Endothelial cell of umbilical vein (primary cell): ENCODE measurements at regions not wholly inside any gene's neighbourhood (a gene's known extent, or its start where the extent isn't known, plus 50 kb on each side); places are given as distances from the start of the nearest gene placed in this dataset.

Experiments used
- BruUV-seq: library from RNA; stranded (reverse); fragments of 400-500 nt; replicated peaks from 2 replicates; lab custom pipeline; 2021; lab: Mats Ljungman, UMichigan
- CTCF ChIA-PET: fragments of 300-600, 350-600 bp; sonication (Branson Sonifier 250); formaldehyde crosslinking; loops from one replicate; lab custom pipeline; 2021; ENCODE audit warnings: antibody characterized with exemption, inconsistent platforms; lab: Charles Lee
- POLR2A ChIA-PET: fragments of 300-600, 350-600 bp; sonication (Branson Sonifier 250); formaldehyde crosslinking; loops from one replicate; lab custom pipeline; 2021; ENCODE audit warnings: antibody characterized with exemption, inconsistent platforms; lab: Charles Lee
- DNase-seq: peaks from one replicate; pipeline ENCODE4 v3.0.0-alpha.2; 2011; ENCODE audit warnings: low read depth, low spot score
- FAIRE-seq: peaks from 2 replicates; lab custom pipeline; 2011; peaks lifted over from hg19 to GRCh38; lab: Jason Lieb, UNC
- H2AFZ ChIP-seq: 2 replicates; pipeline ENCODE4 v1.6.0; 2012; ENCODE audit warnings: low read depth, low read length, control low read depth, inconsistent platforms
- H3K27ac ChIP-seq: 2 replicates; pipeline ENCODE4 v1.5.1; 2011; ENCODE audit warnings: low read depth, mild to moderate bottlenecking, control low read depth, low read length, moderate library complexity; ENCODE audit not compliant: insufficient read depth
- H3K27me3 ChIP-seq, 2 experiments: 2 replicates each; pipeline versions ENCODE4 v1.6.0 to v1.6.1; 2011; ENCODE audit warnings: low read length in 2 of 2, mixed read lengths in 1 of 2; ENCODE audit not compliant: control insufficient read depth in 2 of 2, insufficient read depth in 2 of 2
- H3K36me3 ChIP-seq, 2 experiments: 2 replicates in 1 of 2; 3 replicates in 1 of 2; pipeline ENCODE4 v1.5.1; 2011; ENCODE audit warnings: low read length in 2 of 2, mild to moderate bottlenecking in 1 of 2, moderate library complexity in 1 of 2; ENCODE audit not compliant: control insufficient read depth in 2 of 2, insufficient read depth in 2 of 2; ENCODE audit errors: extremely low read depth in 1 of 2
- H3K4me1 ChIP-seq: 3 replicates; pipeline ENCODE4 v1.5.1; 2011; ENCODE audit warnings: mild to moderate bottlenecking, low read length; ENCODE audit not compliant: control insufficient read depth, insufficient read depth; ENCODE audit errors: extremely low read depth
- H3K4me2 ChIP-seq: 2 replicates; pipeline ENCODE4 v1.6.1; 2011; ENCODE audit warnings: low read length, control low read depth, mixed read lengths; ENCODE audit not compliant: insufficient read depth
- H3K4me3 ChIP-seq, 3 experiments: fragments of 200-600 bp in 1 of 3; sonication (generic), shearing (Covaris generic) in 1 of 3; replicated peaks in 1 of 3; 2 replicates each; pipeline ENCODE4 v1.5.1; 2011 to 2016; ENCODE audit warnings: control low read depth in 3 of 3, low read length in 3 of 3, mild to moderate bottlenecking in 2 of 3, inconsistent platforms in 1 of 3, low read depth in 1 of 3, moderate library complexity in 1 of 3; ENCODE audit not compliant: insufficient read depth in 1 of 3
- H3K79me2 ChIP-seq: 2 replicates; pipeline ENCODE4 v1.6.0; 2012; ENCODE audit warnings: low read length, inconsistent platforms; ENCODE audit not compliant: control insufficient read depth, insufficient read depth
- H3K9ac ChIP-seq: replicated peaks from 2 replicates; pipeline ENCODE3; 2011; ENCODE audit warnings: low read length, control low read depth; ENCODE audit not compliant: insufficient read depth; ENCODE audit errors: extremely low read depth
- H3K9me1 ChIP-seq: replicated peaks from 3 replicates; pipeline ENCODE4 v1.6.0; 2011; ENCODE audit warnings: mild to moderate bottlenecking, low read length; ENCODE audit not compliant: control insufficient read depth, insufficient read depth; ENCODE audit errors: extremely low read depth
- H3K9me3 ChIP-seq: replicated peaks from 2 replicates; pipeline ENCODE4 v1.5.1; 2012; ENCODE audit warnings: low read length, inconsistent platforms; ENCODE audit not compliant: control insufficient read depth, insufficient read depth
- H4K20me1 ChIP-seq: replicated peaks from 2 replicates; pipeline ENCODE3; 2011; ENCODE audit warnings: mild to moderate bottlenecking, low read length; ENCODE audit not compliant: control insufficient read depth, insufficient read depth; ENCODE audit errors: extremely low read depth
- CTCF ChIP-seq, 2 donors: IDR thresholded peaks; 1 replicate in 1 of 2; 2 replicates in 1 of 2; pipeline ENCODE4 v1.5.1; 2011; ENCODE audit warnings: low read length in 2 of 2, mild to moderate bottlenecking in 2 of 2, moderate library complexity in 2 of 2, control low read depth in 1 of 2, inconsistent platforms in 1 of 2, low read depth in 1 of 2; ENCODE audit not compliant: insufficient read depth in 1 of 2; ENCODE audit errors: extremely low read depth in 1 of 2
- EZH2 ChIP-seq: IDR thresholded peaks from 2 replicates; pipeline ENCODE4 v1.6.1; 2012; ENCODE audit warnings: borderline replicate concordance, low read depth, mild to moderate bottlenecking, moderate library complexity, low read length, inconsistent platforms; ENCODE audit not compliant: severe bottlenecking
- FOS ChIP-seq: IDR thresholded peaks from 2 replicates; pipeline ENCODE4 v1.6.1; 2011; ENCODE audit warnings: mild to moderate bottlenecking, low read length, moderate library complexity, borderline replicate concordance; ENCODE audit not compliant: insufficient read depth
- GATA2 ChIP-seq: IDR thresholded peaks from 2 replicates; pipeline ENCODE4 v1.7.0; 2011; ENCODE audit warnings: low read depth, mild to moderate bottlenecking, moderate library complexity, mixed read lengths, low read length; ENCODE audit not compliant: insufficient read length, insufficient read depth
- JUN ChIP-seq: IDR thresholded peaks from 2 replicates; pipeline ENCODE4 v1.6.1; 2011; ENCODE audit warnings: borderline replicate concordance, low read depth; ENCODE audit not compliant: insufficient read length, insufficient read depth
- MAX ChIP-seq: IDR thresholded peaks from 2 replicates; pipeline ENCODE4 v1.6.1; 2011; ENCODE audit not compliant: insufficient read depth, insufficient read length
- MYC ChIP-seq: IDR thresholded peaks from one replicate; pipeline ENCODE4 v1.6.1; 2011; ENCODE audit warnings: mild to moderate bottlenecking, low read depth, low read length
- POLR2A ChIP-seq: IDR thresholded peaks from 2 replicates; pipeline ENCODE4 v1.6.1; 2012; ENCODE audit warnings: low read depth, mild to moderate bottlenecking, control low read depth, low read length
- POLR2AphosphoS5 ChIP-seq: IDR thresholded peaks from 2 replicates; pipeline ENCODE4 v1.6.1; 2012; ENCODE audit warnings: low read depth, mild to moderate bottlenecking, control low read depth, low read length, moderate library complexity; ENCODE audit not compliant: insufficient read depth
- dilution Hi-C: fragments of 300-500 bp; cut with MboI; formaldehyde crosslinking; loops from one replicate; pipeline ENCODE4 v1.15.0; 2019; ENCODE audit warnings: low sequenced_read_pairs; ENCODE audit not compliant: extremely low pct_ligation_motif_present
- intact Hi-C: fragments of 100-400 bp; cut with micrococcal nuclease; formaldehyde crosslinking; loops from one replicate; pipeline ENCODE4 v1.10.0; 2022

GRCh38 chr10:15453926-15454325 lies 82.8 kb upstream of the FAM171A1 start:
- no peak overlapping the region for H3K4me3 ChIP-seq
- no peaks in the 10 kb centered on the region for H3K79me2 ChIP-seq
- H3K4me2 ChIP-seq = no peak overlapping the region
- no peaks in the 10 kb centered on the region for H3K4me1 ChIP-seq
- no peaks in the 10 kb centered on the region for H3K9me3 ChIP-seq
- peaks cover 29 to 40% of the 10 kb centered on the region in 2 experiments for H3K27me3 ChIP-seq
- H3K36me3 ChIP-seq = no peaks in the 10 kb centered on the region
- DNase-seq = no peak
- dilution Hi-C loops = no loop called here
- no peak overlapping the region for H3K9ac ChIP-seq
- TF ChIP-seq JUN (no peak), FOS (no peak), CTCF (IDR thresholded peaks at IDR 0.05; ENCODE audit: extremely low read depth in 1 of 2, insufficient read depth in 1 of 2, low read depth in 1 of 2, low read length in 2 of 2) (no peak), EZH2 (no peak), MYC (no peak), POLR2A (no peak), GATA2 (no peak), MAX (no peak), POLR2AphosphoS5 (no peak)
- no peaks in the 10 kb centered on the region for H3K9me1 ChIP-seq
- BruUV-seq = no TSS peak
- ChIA-PET POLR2A (no interaction called here), CTCF (no interaction called here)
- no peaks in the 10 kb centered on the region for H4K20me1 ChIP-seq
- H3K27ac ChIP-seq = no peak overlapping the region
- no peak overlapping the region for H2AFZ ChIP-seq
- intact Hi-C loops = no loop called here
- no peak for FAIRE-seq
